Panc1 (cell line): ENCODE measurements at regions not wholly inside any gene's neighbourhood (a gene's known extent, or its start where the extent isn't known, plus 50 kb on each side); places are given as distances from the start of the nearest gene placed in this dataset.
A peak's percentile ranks its signal among the peaks of the same experiment; 100 is the strongest.

Experiments
- ATAC-seq: fragments of 200-7000 bp; cut with Tn5 transposase; 2 replicates; pipeline ENCODE4 v1.9.1; 2020; ENCODE audit warnings: mild to moderate bottlenecking, moderate library complexity
- BruUV-seq: library from RNA; stranded (reverse); fragments of 400-500 nt; replicated peaks from 2 replicates; lab custom pipeline; 2021; lab: Mats Ljungman, UMichigan
- CTCF ChIA-PET: fragments of 300-600 bp; sonication (Branson Sonifier 250); formaldehyde crosslinking; loops from one replicate; lab custom pipeline; 2022; ENCODE audit warnings: antibody characterized with exemption; lab: Charles Lee
- POLR2A ChIA-PET: fragments of 300-600 bp; sonication (Branson Sonifier 250); formaldehyde crosslinking; loops from one replicate; lab custom pipeline; 2022; ENCODE audit warnings: antibody characterized with exemption; lab: Charles Lee
- DNase-seq: peaks from one replicate; pipeline ENCODE4 v3.0.0-alpha.2; 2010; ENCODE audit warnings: low read depth, low spot score
- H3K27ac ChIP-seq: 2 replicates; pipeline ENCODE4 v1.5.1; 2011; ENCODE audit warnings: mild to moderate bottlenecking, low read length, inconsistent platforms
- H3K27me3 ChIP-seq: fragments of 200-500 bp; sonication (Bioruptor generic); 2 replicates; pipeline ENCODE4 v1.6.0; 2014; ENCODE audit warnings: low read length, inconsistent platforms; ENCODE audit not compliant: control insufficient read depth, insufficient read depth
- H3K36me3 ChIP-seq: fragments of 200-500 bp; sonication (Bioruptor generic); 2 replicates; pipeline ENCODE4 v1.5.1; 2014; ENCODE audit warnings: inconsistent platforms, mild to moderate bottlenecking, low read length, moderate library complexity; ENCODE audit not compliant: control insufficient read depth, insufficient read depth
- H3K4me1 ChIP-seq: 2 replicates; pipeline ENCODE4 v1.5.1; 2011; ENCODE audit warnings: inconsistent platforms, mild to moderate bottlenecking, low read length, moderate library complexity; ENCODE audit not compliant: control insufficient read depth, insufficient read depth
- H3K4me3 ChIP-seq, 2 experiments: 2 replicates each; pipeline ENCODE4 v1.5.1; 2011 to 2012; ENCODE audit warnings: low read depth in 2 of 2, low read length in 2 of 2, mild to moderate bottlenecking in 2 of 2, inconsistent platforms in 1 of 2, moderate library complexity in 1 of 2
- H3K9me3 ChIP-seq: fragments of 200-500 bp; sonication (Bioruptor generic); 2 replicates; pipeline ENCODE4 v1.5.1; 2014; ENCODE audit warnings: low read depth, mild to moderate bottlenecking, inconsistent platforms, low read length, moderate library complexity; ENCODE audit not compliant: control insufficient read depth, insufficient read depth
- CTCF ChIP-seq: fragments of 450-650 bp; IDR thresholded peaks from 2 replicates; pipeline ENCODE4 v1.5.1; 2017; ENCODE audit warnings: mild to moderate bottlenecking
- POLR2AphosphoS5 ChIP-seq: IDR thresholded peaks from 2 replicates; pipeline ENCODE4 v1.6.1; 2012; ENCODE audit warnings: mild to moderate bottlenecking, low read depth, low read length, moderate library complexity
- SIN3A ChIP-seq: IDR thresholded peaks from 2 replicates; pipeline ENCODE4 v1.6.1; 2012; ENCODE audit warnings: low read depth, mild to moderate bottlenecking, low read length, moderate library complexity, borderline replicate concordance; ENCODE audit not compliant: insufficient read depth
- TCF7L2 ChIP-seq: IDR thresholded peaks from 2 replicates; pipeline ENCODE4 v1.6.1; 2011; ENCODE audit warnings: mild to moderate bottlenecking, low read depth, low read length, inconsistent platforms
- in situ Hi-C: cut with HindIII; loops from 2 replicates; pipeline ENCODE4 v1.10.0; 2016; ENCODE audit warnings: low sequenced_read_pairs, low pct_unique_long_range_greater_than_20kb
- intact Hi-C: fragments of 100-400 bp; cut with micrococcal nuclease; formaldehyde crosslinking; loops from one replicate; pipeline ENCODE4 v1.10.0; 2022; ENCODE audit not compliant: unreplicated experiment
- TF ChIP-seq, protein P1 (sequence below), 2 experiments: IDR thresholded peaks; 2 replicates each; pipeline ENCODE4 v1.6.1; 2011 to 2012; ENCODE audit warnings: low read depth in 2 of 2, control low read depth in 1 of 2, low read length in 1 of 2, mild to moderate bottlenecking in 1 of 2, moderate library complexity in 1 of 2; ENCODE audit not compliant: insufficient read depth in 1 of 2

DNA sequence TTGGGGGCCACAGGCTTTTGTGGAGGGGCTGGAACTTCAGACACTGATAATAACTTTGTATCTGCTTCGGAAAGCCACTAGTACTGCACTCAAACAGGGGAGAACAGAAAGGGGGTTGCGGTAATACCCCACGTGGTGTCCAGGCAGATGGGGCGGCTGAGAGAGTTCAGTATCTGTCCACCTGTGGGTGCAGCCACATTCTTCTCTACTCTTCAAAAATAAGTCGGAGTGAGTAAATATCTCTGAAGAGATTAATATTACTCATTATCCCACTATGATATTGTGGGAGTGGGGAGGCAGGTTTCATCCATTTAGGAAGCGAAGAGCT, 102.1 kb upstream of the SSBP2 start:
- Histone ChIP-seq H3K36me3 (no peaks in the 10 kb centered on the region), H3K4me1 (peaks cover 28% of the 10 kb centered on the region), H3K9me3 (no peaks in the 10 kb centered on the region), H3K27ac (peak overlapping the region; percentile 53), H3K4me3 (peak overlapping the region in 1 of 2 experiments; percentile 55; a peak in 2 of 4 replicates), H3K27me3 (no peaks in the 10 kb centered on the region)
- ChIA-PET CTCF (interaction anchor here (1.3 kb wide), 1 partner anchor 313 kb away, joined by 5 read pairs; no protein-coding TSS in a partner anchor), POLR2A (interaction anchor here (0.7 kb wide), 1 partner anchor 744 kb away, joined by 16 read pairs; no protein-coding TSS in a partner anchor)
- no TSS peak for BruUV-seq
- intact Hi-C loops: loop anchor here (2.0 to 10.0 kb wide), 3 partner anchors 102 to 428 kb away; partner anchors contain the start of gene SSBP2
- no peak for TF ChIP-seq POLR2AphosphoS5
- TF ChIP-seq CTCF: no peak
- no peak for TF ChIP-seq SIN3A
- no peak for TF ChIP-seq TCF7L2
- TF ChIP-seq, protein P1, sequence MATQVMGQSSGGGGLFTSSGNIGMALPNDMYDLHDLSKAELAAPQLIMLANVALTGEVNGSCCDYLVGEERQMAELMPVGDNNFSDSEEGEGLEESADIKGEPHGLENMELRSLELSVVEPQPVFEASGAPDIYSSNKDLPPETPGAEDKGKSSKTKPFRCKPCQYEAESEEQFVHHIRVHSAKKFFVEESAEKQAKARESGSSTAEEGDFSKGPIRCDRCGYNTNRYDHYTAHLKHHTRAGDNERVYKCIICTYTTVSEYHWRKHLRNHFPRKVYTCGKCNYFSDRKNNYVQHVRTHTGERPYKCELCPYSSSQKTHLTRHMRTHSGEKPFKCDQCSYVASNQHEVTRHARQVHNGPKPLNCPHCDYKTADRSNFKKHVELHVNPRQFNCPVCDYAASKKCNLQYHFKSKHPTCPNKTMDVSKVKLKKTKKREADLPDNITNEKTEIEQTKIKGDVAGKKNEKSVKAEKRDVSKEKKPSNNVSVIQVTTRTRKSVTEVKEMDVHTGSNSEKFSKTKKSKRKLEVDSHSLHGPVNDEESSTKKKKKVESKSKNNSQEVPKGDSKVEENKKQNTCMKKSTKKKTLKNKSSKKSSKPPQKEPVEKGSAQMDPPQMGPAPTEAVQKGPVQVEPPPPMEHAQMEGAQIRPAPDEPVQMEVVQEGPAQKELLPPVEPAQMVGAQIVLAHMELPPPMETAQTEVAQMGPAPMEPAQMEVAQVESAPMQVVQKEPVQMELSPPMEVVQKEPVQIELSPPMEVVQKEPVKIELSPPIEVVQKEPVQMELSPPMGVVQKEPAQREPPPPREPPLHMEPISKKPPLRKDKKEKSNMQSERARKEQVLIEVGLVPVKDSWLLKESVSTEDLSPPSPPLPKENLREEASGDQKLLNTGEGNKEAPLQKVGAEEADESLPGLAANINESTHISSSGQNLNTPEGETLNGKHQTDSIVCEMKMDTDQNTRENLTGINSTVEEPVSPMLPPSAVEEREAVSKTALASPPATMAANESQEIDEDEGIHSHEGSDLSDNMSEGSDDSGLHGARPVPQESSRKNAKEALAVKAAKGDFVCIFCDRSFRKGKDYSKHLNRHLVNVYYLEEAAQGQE (IDR thresholded peaks at IDR 0.05; ENCODE audit: insufficient read depth in 1 of 2, low read depth in 2 of 2, low read length in 1 of 2): no peak
- in situ Hi-C loops: no loop called here
- no peak for ATAC-seq
- no peak for DNase-seq

- intact Hi-C loops: loop anchor here (2.0 to 10.0 kb wide), 3 partner anchors 102 to 428 kb away; partner anchors contain the start of gene SSBP2
- ATAC-seq (peak; percentile 66), DNase-seq (no peak)
- Histone ChIP-seq H3K9me3 (no peaks in the 10 kb centered on the region), H3K4me3 (peak overlapping the region; percentile 34 to 55), H3K4me1 (peaks cover 28% of the 10 kb centered on the region), H3K36me3 (no peaks in the 10 kb centered on the region), H3K27ac (peak overlapping the region; percentile 53), H3K27me3 (no peaks in the 10 kb centered on the region)
- no peak for TF ChIP-seq POLR2AphosphoS5
- no peak for TF ChIP-seq SIN3A
- TF ChIP-seq CTCF: no peak
- no peak for TF ChIP-seq TCF7L2
- TF ChIP-seq, protein P1 (IDR thresholded peaks at IDR 0.05; ENCODE audit: insufficient read depth in 1 of 2, low read depth in 2 of 2, low read length in 1 of 2): no peak
- ChIA-PET POLR2A (interaction anchor here (1.1 kb wide), 1 partner anchor 101 kb away, joined by 3 read pairs; the partner anchor contains the start of gene SSBP2), CTCF (interaction anchor here (0.7 to 1.3 kb wide), 3 partner anchors 14 to 313 kb away, joined by 3 to 11 read pairs (median 5); partner anchors contain the start of gene SSBP2)
- in situ Hi-C loops: no loop called here
- BruUV-seq: no TSS peak
Measured at GRCh38 chr5:81852291-81853029, 101.6 kb upstream of the SSBP2 start.
